Liver (tissue), 8 donors: ENCODE measurements at regions not wholly inside any gene's neighbourhood (a gene's known extent, or its start where the extent isn't known, plus 50 kb on each side); places are given as distances from the start of the nearest gene placed in this dataset.

Experiments
- DNase-seq: peaks from one replicate; pipeline ENCODE4 v3.0.0-alpha.2; 2017; ENCODE audit warnings: low spot score
- H3K27ac ChIP-seq, 2 donors: one replicate each; pipeline ENCODE4 v1.7.0; 2013; ENCODE audit warnings: inconsistent platforms in 2 of 2, low read length in 2 of 2, control low read depth in 1 of 2, low read depth in 1 of 2, mild to moderate bottlenecking in 1 of 2
- H3K27me3 ChIP-seq, 4 donors: one replicate each; pipeline versions ENCODE4 v1.6.1 to v1.7.0; 2013; ENCODE audit warnings: low read length in 3 of 4, inconsistent platforms in 1 of 4, mild to moderate bottlenecking in 1 of 4, moderate library complexity in 1 of 4; ENCODE audit not compliant: control insufficient read depth in 4 of 4, insufficient read depth in 4 of 4
- H3K36me3 ChIP-seq, 4 donors: one replicate each; pipeline versions ENCODE4 v1.6.1 to v1.7.0; 2013; ENCODE audit warnings: low read length in 3 of 4, mild to moderate bottlenecking in 3 of 4, low read depth in 1 of 4, moderate library complexity in 1 of 4; ENCODE audit not compliant: control insufficient read depth in 4 of 4, insufficient read depth in 3 of 4
- H3K4me1 ChIP-seq, 4 donors: one replicate each; pipeline versions ENCODE4 v1.6.1 to v1.7.0; 2013; ENCODE audit warnings: low read length in 3 of 4, mild to moderate bottlenecking in 3 of 4, moderate library complexity in 1 of 4; ENCODE audit not compliant: control insufficient read depth in 4 of 4, insufficient read depth in 4 of 4
- H3K4me3 ChIP-seq, 3 donors: one replicate each; pipeline versions ENCODE4 v1.6.1 to v1.7.0; 2013; ENCODE audit warnings: low read length in 3 of 3, control low read depth in 1 of 3, low read depth in 1 of 3, mild to moderate bottlenecking in 1 of 3
- H3K9ac ChIP-seq, 2 donors: one replicate each; pipeline ENCODE4 v1.7.0; 2013; ENCODE audit warnings: low read length in 2 of 2, mild to moderate bottlenecking in 2 of 2, moderate library complexity in 2 of 2, control low read depth in 1 of 2, low read depth in 1 of 2
- H3K9me3 ChIP-seq, 4 donors: one replicate each; pipeline versions ENCODE4 v1.6.1 to v1.7.0; 2013; ENCODE audit warnings: low read length in 3 of 4; ENCODE audit not compliant: control insufficient read depth in 4 of 4
- FOXA1 ChIP-seq: IDR thresholded peaks from 2 replicates; pipeline ENCODE4 v1.6.1; 2016; ENCODE audit warnings: antibody characterized with exemption
- FOXA2 ChIP-seq: IDR thresholded peaks from 2 replicates; pipeline ENCODE4 v1.6.1; 2016; ENCODE audit warnings: antibody characterized with exemption
- GABPA ChIP-seq, 2 donors: IDR thresholded peaks in 1 of 2; conservative IDR thresholded peaks in 1 of 2; 2 replicates each; pipeline ENCODE4 v1.6.1; 2016; ENCODE audit warnings: antibody characterized with exemption in 2 of 2, mild to moderate bottlenecking in 1 of 2, moderate library complexity in 1 of 2
- HNF4A ChIP-seq, 2 donors: conservative IDR thresholded peaks; 2 replicates each; pipeline ENCODE4 v1.6.1; 2016; ENCODE audit warnings: antibody characterized with exemption in 2 of 2, mild to moderate bottlenecking in 2 of 2
- HNF4G ChIP-seq: IDR thresholded peaks from 2 replicates; pipeline ENCODE4 v1.6.1; 2016; ENCODE audit warnings: antibody characterized with exemption
- JUND ChIP-seq, 2 donors: IDR thresholded peaks; 2 replicates each; pipeline ENCODE4 v1.6.1; 2016; ENCODE audit warnings: antibody characterized with exemption in 2 of 2
- NR2F2 ChIP-seq: IDR thresholded peaks from 2 replicates; pipeline ENCODE4 v1.6.1; 2016; ENCODE audit warnings: antibody characterized with exemption
- RAD21 ChIP-seq, 2 donors: IDR thresholded peaks; 2 replicates each; pipeline ENCODE4 v1.6.1; 2016; ENCODE audit warnings: antibody characterized with exemption in 2 of 2, mild to moderate bottlenecking in 2 of 2
- SP1 ChIP-seq: IDR thresholded peaks from 2 replicates; pipeline ENCODE4 v1.6.1; 2018; ENCODE audit warnings: antibody characterized with exemption, mild to moderate bottlenecking
- TAF1 ChIP-seq: conservative IDR thresholded peaks from 2 replicates; pipeline ENCODE4 v1.6.1; 2016; ENCODE audit warnings: antibody characterized with exemption, mild to moderate bottlenecking
- YY1 ChIP-seq: IDR thresholded peaks from 2 replicates; pipeline ENCODE4 v1.6.1; 2016; ENCODE audit warnings: antibody characterized with exemption, mild to moderate bottlenecking
- WGBS: extraction: QIAGEN DNeasy Blood & Tissue Kit; methylation state at CpG from one replicate; pipeline ENCODE4 v1.1.7; 2013; 5-methylcytosine and 5-hydroxymethylcytosine counted together
- TF ChIP-seq, protein P1 (sequence below): IDR thresholded peaks from 2 replicates; pipeline ENCODE4 v1.6.1; 2016; ENCODE audit warnings: antibody characterized with exemption
- TF ChIP-seq, protein P2 (sequence below): IDR thresholded peaks from 2 replicates; pipeline ENCODE4 v1.6.1; 2016; ENCODE audit warnings: antibody characterized with exemption
- TF ChIP-seq, protein P3 (sequence below): IDR thresholded peaks from 2 replicates; pipeline ENCODE4 v1.6.1; 2016; ENCODE audit warnings: antibody characterized with exemption, mild to moderate bottlenecking
- TF ChIP-seq, protein P4 (sequence below): fragments of 150-350 bp; IDR thresholded peaks from 2 replicates; pipeline ENCODE4 v1.5.1; 2017; ENCODE audit warnings: improper control_type of control experiment, low read depth, low read length; ENCODE audit not compliant: missing input control
- donor health status: healthy.
- donor health status: healthy.
- donor health status: healthy.
- donor health status: healthy.
- donor health status: healthy.

DNA sequence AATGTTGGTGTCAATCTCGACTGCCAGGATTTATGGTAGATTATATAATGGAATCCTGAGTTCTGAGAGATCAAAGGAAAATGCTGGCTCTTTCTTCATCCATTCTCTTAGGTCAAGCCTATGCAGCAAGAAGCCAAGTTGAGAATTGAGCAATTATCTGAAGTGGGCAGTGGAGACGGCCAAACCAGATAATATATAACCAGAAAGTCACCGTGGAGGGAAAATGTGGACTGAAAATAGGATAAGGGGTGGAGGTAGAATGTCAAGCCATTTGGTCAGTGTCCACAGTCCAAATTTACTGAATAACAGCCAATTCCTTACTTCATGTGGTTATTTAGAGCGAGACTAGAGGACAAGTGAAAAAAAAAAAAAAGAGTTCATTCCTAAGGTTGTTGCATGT is 107.8 kb upstream of the ESR1 start (continued):
- TF ChIP-seq HNF4A (conservative IDR thresholded peaks at IDR 0.05): peak; percentile 86 to 87
- peak; percentile 46 for TF ChIP-seq YY1
- TF ChIP-seq SP1: peak; percentile 51
- TF ChIP-seq GABPA (IDR thresholded peaks at IDR 0.05 in 1 of 2, conservative IDR thresholded peaks at IDR 0.05 in 1 of 2): no peak
- TF ChIP-seq FOXA1: no peak
- TF ChIP-seq, protein P1, sequence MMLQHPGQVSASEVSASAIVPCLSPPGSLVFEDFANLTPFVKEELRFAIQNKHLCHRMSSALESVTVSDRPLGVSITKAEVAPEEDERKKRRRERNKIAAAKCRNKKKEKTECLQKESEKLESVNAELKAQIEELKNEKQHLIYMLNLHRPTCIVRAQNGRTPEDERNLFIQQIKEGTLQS: no peak
- TF ChIP-seq JUND (IDR thresholded peaks at IDR 0.05): peak; percentile 21 to 55

DNA sequence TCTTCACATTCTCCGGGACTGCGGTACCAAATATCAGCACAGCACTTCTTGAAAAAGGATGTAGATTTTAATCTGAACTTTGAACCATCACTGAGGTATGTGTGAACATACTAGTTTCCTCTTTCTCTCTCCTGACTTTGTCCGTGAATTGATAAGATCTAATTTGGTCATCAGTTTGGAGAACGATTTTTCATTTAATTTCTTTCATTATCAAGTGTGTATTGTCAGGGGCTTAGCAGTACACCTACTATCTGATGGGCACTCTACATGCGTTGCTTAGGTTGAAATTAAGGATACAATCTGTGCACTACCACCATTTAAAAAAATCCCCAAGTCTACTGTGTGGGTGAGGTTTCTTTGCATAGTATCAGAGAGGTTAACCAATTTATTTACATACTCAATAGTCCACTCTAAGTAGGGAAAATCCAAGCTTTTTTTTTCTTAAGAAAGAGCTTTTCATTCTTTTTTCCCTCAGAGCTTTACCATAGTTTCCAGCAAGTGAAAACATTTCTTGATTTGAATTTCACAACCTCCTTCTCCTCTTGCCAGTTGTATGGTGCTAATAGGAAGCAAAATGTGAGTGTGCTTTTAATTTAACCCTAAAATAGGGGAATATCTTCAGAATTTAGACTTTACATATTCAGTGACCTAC is 105.4 kb upstream of the ESR1 start:
- H3K27ac ChIP-seq: no peak overlapping the region
- WGBS: 56% methylated on average over 5 of the region's 5 CpGs
- TF ChIP-seq, protein P2, sequence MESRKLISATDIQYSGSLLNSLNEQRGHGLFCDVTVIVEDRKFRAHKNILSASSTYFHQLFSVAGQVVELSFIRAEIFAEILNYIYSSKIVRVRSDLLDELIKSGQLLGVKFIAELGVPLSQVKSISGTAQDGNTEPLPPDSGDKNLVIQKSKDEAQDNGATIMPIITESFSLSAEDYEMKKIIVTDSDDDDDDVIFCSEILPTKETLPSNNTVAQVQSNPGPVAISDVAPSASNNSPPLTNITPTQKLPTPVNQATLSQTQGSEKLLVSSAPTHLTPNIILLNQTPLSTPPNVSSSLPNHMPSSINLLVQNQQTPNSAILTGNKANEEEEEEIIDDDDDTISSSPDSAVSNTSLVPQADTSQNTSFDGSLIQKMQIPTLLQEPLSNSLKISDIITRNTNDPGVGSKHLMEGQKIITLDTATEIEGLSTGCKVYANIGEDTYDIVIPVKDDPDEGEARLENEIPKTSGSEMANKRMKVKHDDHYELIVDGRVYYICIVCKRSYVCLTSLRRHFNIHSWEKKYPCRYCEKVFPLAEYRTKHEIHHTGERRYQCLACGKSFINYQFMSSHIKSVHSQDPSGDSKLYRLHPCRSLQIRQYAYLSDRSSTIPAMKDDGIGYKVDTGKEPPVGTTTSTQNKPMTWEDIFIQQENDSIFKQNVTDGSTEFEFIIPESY: no peak
- TF ChIP-seq FOXA2: no peak
- TF ChIP-seq NR2F2: no peak
- TF ChIP-seq, protein P3, sequence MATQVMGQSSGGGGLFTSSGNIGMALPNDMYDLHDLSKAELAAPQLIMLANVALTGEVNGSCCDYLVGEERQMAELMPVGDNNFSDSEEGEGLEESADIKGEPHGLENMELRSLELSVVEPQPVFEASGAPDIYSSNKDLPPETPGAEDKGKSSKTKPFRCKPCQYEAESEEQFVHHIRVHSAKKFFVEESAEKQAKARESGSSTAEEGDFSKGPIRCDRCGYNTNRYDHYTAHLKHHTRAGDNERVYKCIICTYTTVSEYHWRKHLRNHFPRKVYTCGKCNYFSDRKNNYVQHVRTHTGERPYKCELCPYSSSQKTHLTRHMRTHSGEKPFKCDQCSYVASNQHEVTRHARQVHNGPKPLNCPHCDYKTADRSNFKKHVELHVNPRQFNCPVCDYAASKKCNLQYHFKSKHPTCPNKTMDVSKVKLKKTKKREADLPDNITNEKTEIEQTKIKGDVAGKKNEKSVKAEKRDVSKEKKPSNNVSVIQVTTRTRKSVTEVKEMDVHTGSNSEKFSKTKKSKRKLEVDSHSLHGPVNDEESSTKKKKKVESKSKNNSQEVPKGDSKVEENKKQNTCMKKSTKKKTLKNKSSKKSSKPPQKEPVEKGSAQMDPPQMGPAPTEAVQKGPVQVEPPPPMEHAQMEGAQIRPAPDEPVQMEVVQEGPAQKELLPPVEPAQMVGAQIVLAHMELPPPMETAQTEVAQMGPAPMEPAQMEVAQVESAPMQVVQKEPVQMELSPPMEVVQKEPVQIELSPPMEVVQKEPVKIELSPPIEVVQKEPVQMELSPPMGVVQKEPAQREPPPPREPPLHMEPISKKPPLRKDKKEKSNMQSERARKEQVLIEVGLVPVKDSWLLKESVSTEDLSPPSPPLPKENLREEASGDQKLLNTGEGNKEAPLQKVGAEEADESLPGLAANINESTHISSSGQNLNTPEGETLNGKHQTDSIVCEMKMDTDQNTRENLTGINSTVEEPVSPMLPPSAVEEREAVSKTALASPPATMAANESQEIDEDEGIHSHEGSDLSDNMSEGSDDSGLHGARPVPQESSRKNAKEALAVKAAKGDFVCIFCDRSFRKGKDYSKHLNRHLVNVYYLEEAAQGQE: no peak
- TF ChIP-seq, protein P4, sequence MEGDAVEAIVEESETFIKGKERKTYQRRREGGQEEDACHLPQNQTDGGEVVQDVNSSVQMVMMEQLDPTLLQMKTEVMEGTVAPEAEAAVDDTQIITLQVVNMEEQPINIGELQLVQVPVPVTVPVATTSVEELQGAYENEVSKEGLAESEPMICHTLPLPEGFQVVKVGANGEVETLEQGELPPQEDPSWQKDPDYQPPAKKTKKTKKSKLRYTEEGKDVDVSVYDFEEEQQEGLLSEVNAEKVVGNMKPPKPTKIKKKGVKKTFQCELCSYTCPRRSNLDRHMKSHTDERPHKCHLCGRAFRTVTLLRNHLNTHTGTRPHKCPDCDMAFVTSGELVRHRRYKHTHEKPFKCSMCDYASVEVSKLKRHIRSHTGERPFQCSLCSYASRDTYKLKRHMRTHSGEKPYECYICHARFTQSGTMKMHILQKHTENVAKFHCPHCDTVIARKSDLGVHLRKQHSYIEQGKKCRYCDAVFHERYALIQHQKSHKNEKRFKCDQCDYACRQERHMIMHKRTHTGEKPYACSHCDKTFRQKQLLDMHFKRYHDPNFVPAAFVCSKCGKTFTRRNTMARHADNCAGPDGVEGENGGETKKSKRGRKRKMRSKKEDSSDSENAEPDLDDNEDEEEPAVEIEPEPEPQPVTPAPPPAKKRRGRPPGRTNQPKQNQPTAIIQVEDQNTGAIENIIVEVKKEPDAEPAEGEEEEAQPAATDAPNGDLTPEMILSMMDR: no peak
- no peak for TF ChIP-seq YY1
- no peak for TF ChIP-seq TAF1
- no peak for TF ChIP-seq JUND (IDR thresholded peaks at IDR 0.05)
- no peak for TF ChIP-seq GABPA (IDR thresholded peaks at IDR 0.05 in 1 of 2, conservative IDR thresholded peaks at IDR 0.05 in 1 of 2)
- no peak for TF ChIP-seq RAD21 (IDR thresholded peaks at IDR 0.05)
- TF ChIP-seq HNF4G: no peak
- TF ChIP-seq FOXA1: no peak

More for the DNA sequence above, 105.4 kb upstream of the ESR1 start:
- Histone ChIP-seq H3K4me3 (no peak overlapping the region), H3K36me3 (peaks cover 0 to 13% (median 5%) of the 10 kb centered on the region in 4 donors), H3K9ac (no peak overlapping the region), H3K4me1 (peaks cover 7 to 36% (median 25%) of the 10 kb centered on the region in 4 donors), H3K9me3 (no peaks in the 10 kb centered on the region), H3K27me3 (no peaks in the 10 kb centered on the region)
- DNase-seq: no peak
